CD14-positive monocyte (primary cell): ENCODE measurements at regions not wholly inside any gene's neighbourhood (a gene's known extent, or its start where the extent isn't known, plus 50 kb on each side); places are given as distances from the start of the nearest gene placed in this dataset.

Experiments used
- DNase-seq, 3 donors: peaks; one replicate each; pipeline ENCODE4 v3.0.0-alpha.2; 2011 to 2022
- H2AFZ ChIP-seq: 2 replicates; pipeline ENCODE4 v1.6.0; 2012; ENCODE audit warnings: mild to moderate bottlenecking, low read depth, low read length, inconsistent platforms; ENCODE audit not compliant: insufficient read depth, poor library complexity, severe bottlenecking
- H3K27ac ChIP-seq, 2 donors: 1 replicate in 1 of 2; 2 replicates in 1 of 2; pipeline ENCODE4 v1.5.1; 2012 to 2013; ENCODE audit warnings: low read length in 2 of 2, control low read depth in 1 of 2, inconsistent platforms in 1 of 2, low read depth in 1 of 2, mild to moderate bottlenecking in 1 of 2
- H3K27me3 ChIP-seq, 2 donors: one replicate each; pipeline versions ENCODE4 v1.6.0 to v1.6.1; 2011 to 2013; ENCODE audit warnings: low read length in 2 of 2; ENCODE audit not compliant: control insufficient read depth in 2 of 2, insufficient read depth in 2 of 2
- H3K36me3 ChIP-seq, 2 donors: replicated peaks in 1 of 2; 1 replicate in 1 of 2; 2 replicates in 1 of 2; pipeline versions ENCODE4 v1.5.1 to v1.6.1; 2012 to 2013; ENCODE audit warnings: low read length in 2 of 2, control low read depth in 1 of 2, inconsistent platforms in 1 of 2, mild to moderate bottlenecking in 1 of 2; ENCODE audit not compliant: insufficient read depth in 2 of 2, control insufficient read depth in 1 of 2
- H3K4me1 ChIP-seq, 2 donors: 1 replicate in 1 of 2; 2 replicates in 1 of 2; pipeline versions ENCODE4 v1.5.1 to v1.6.1; 2012 to 2013; ENCODE audit warnings: low read length in 2 of 2, control low read depth in 1 of 2, inconsistent platforms in 1 of 2, mild to moderate bottlenecking in 1 of 2, moderate library complexity in 1 of 2; ENCODE audit not compliant: insufficient read depth in 2 of 2, control insufficient read depth in 1 of 2
- H3K4me2 ChIP-seq: replicated peaks from 2 replicates; pipeline ENCODE3; 2012; ENCODE audit warnings: low read length, moderate library complexity, mild to moderate bottlenecking; ENCODE audit not compliant: poor library complexity, severe bottlenecking; ENCODE audit errors: extremely low read depth
- H3K4me3 ChIP-seq, 3 experiments: fragments of 200-600 bp in 1 of 3; sonication (generic) in 1 of 3; replicated peaks in 1 of 3; 1 replicate in 2 of 3; 2 replicates in 1 of 3; pipeline ENCODE4 v1.5.1; 2011 to 2013; ENCODE audit warnings: low read length in 3 of 3, mild to moderate bottlenecking in 3 of 3, control low read depth in 2 of 3, low read depth in 2 of 3, inconsistent platforms in 1 of 3, moderate library complexity in 1 of 3
- H3K79me2 ChIP-seq: 2 replicates; pipeline ENCODE4 v1.6.0; 2012; ENCODE audit warnings: mild to moderate bottlenecking, control low read depth, inconsistent platforms, low read length, moderate library complexity; ENCODE audit not compliant: insufficient read depth
- H3K9ac ChIP-seq: 2 replicates; pipeline ENCODE4 v1.6.0; 2017; ENCODE audit warnings: low read length, mild to moderate bottlenecking; ENCODE audit not compliant: insufficient read depth, poor library complexity, severe bottlenecking
- H3K9me3 ChIP-seq, 2 donors: replicated peaks in 1 of 2; 1 replicate in 1 of 2; 2 replicates in 1 of 2; pipeline versions ENCODE4 v1.5.1 to v1.6.1; 2012 to 2013; ENCODE audit warnings: low read length in 2 of 2, control low read depth in 1 of 2; ENCODE audit not compliant: control insufficient read depth in 1 of 2, insufficient read depth in 1 of 2
- H4K20me1 ChIP-seq: 2 replicates; pipeline ENCODE4 v1.6.0; 2012; ENCODE audit warnings: mild to moderate bottlenecking, low read length, control low read depth, moderate library complexity; ENCODE audit not compliant: insufficient read depth
- H3K27ac Mint-ChIP-seq, 7 donors: one replicate each; pipeline ENCODE4 v1.8.0; 2020; ENCODE audit warnings: mild to moderate bottlenecking in 7 of 7, mixed read lengths in 7 of 7, moderate library complexity in 6 of 7, inconsistent platforms in 2 of 7
- H3K27me3 Mint-ChIP-seq, 3 donors: one replicate each; pipeline ENCODE4 v1.8.0; 2021 to 2022; ENCODE audit warnings: low read depth in 3 of 3, mild to moderate bottlenecking in 3 of 3, mixed read lengths in 3 of 3, moderate library complexity in 3 of 3, inconsistent platforms in 1 of 3
- H3K36me3 Mint-ChIP-seq, 2 donors: one replicate each; pipeline ENCODE4 v1.8.0; 2020; ENCODE audit warnings: mixed read lengths in 2 of 2, inconsistent platforms in 1 of 2, mild to moderate bottlenecking in 1 of 2
- H3K4me1 Mint-ChIP-seq: one replicate; pipeline ENCODE4 v1.8.0; 2020; ENCODE audit warnings: mild to moderate bottlenecking, mixed read lengths
- H3K4me3 Mint-ChIP-seq, 2 donors: one replicate each; pipeline ENCODE4 v1.8.0; 2020; ENCODE audit warnings: mild to moderate bottlenecking in 2 of 2, mixed read lengths in 2 of 2, moderate library complexity in 1 of 2
- H3K9me3 Mint-ChIP-seq, 7 donors: one replicate each; pipeline ENCODE4 v1.8.0; 2020 to 2022; ENCODE audit warnings: mixed read lengths in 7 of 7, mild to moderate bottlenecking in 6 of 7, moderate library complexity in 6 of 7, inconsistent platforms in 2 of 7
- WGBS: methylation state at CpG from one replicate; pipeline ENCODE4 v1.1.5; 2013; ENCODE audit warnings: missing lambda C conversion rate; ENCODE audit not compliant: insufficient coverage; 5-methylcytosine and 5-hydroxymethylcytosine counted together
- intact Hi-C, 2 donors: fragments of 100-400 bp; cut with micrococcal nuclease; formaldehyde crosslinking; loops; one replicate each; pipeline versions ENCODE4 v1.15.0 to v1.15.1; 2023
- TF ChIP-seq, protein P1 (sequence below): fragments of 200-600 bp; IDR thresholded peaks from one replicate; pipeline ENCODE4 v1.8.0; 2022; ENCODE audit warnings: antibody characterized with exemption, mild to moderate bottlenecking

DNA sequence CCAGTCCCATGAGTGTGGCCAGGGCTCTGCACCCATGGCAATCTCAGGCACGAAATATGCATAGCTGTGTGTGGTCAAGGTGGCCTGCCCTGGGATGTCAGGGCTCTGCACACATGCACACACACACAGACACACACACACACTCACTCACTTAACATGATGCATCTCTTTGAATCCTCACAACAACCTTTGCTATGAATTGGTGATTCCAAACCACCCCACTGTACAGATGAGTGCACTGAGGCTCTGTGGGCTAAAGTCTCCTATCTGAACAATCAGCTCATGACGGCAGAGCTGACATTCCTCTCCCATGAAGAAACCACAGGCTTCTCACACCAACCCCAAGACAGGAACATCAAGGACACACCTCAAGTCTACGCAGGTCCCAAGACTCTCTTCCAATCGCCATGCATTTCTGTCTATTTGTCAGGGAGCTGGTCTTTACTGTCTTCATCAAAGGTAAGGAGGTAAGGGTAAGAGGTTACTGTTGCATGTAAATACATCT lies 131.6 kb downstream of the ETS2 start:
- Histone ChIP-seq H3K27me3 (no peaks in the 10 kb centered on the region), H3K4me1 (peaks cover 9 to 10% of the 10 kb centered on the region in 2 donors), H3K9me3 (no peaks in the 10 kb centered on the region), H3K9ac (no peak overlapping the region), H3K4me3 (no peak overlapping the region), H2AFZ (no peak overlapping the region), H3K36me3 (no peaks in the 10 kb centered on the region), H3K27ac (no peak overlapping the region), H3K4me2 (no peak overlapping the region), H3K79me2 (no peaks in the 10 kb centered on the region), H4K20me1 (no peaks in the 10 kb centered on the region)
- intact Hi-C loops = no loop called here
- Mint-ChIP-seq H3K4me1 (peaks cover 14% of the 10 kb centered on the region), H3K36me3 (no peaks in the 10 kb centered on the region), H3K27me3 (peaks cover 0 to 2% (median 1%) of the 10 kb centered on the region in 3 donors), H3K9me3 (peaks cover 0 to 7% (median 2%) of the 10 kb centered on the region in 7 donors), H3K4me3 (no peak overlapping the region), H3K27ac (peak overlapping the region in 1 of 7 donors; percentile 10)
- no peak for DNase-seq
- TF ChIP-seq, protein P1, sequence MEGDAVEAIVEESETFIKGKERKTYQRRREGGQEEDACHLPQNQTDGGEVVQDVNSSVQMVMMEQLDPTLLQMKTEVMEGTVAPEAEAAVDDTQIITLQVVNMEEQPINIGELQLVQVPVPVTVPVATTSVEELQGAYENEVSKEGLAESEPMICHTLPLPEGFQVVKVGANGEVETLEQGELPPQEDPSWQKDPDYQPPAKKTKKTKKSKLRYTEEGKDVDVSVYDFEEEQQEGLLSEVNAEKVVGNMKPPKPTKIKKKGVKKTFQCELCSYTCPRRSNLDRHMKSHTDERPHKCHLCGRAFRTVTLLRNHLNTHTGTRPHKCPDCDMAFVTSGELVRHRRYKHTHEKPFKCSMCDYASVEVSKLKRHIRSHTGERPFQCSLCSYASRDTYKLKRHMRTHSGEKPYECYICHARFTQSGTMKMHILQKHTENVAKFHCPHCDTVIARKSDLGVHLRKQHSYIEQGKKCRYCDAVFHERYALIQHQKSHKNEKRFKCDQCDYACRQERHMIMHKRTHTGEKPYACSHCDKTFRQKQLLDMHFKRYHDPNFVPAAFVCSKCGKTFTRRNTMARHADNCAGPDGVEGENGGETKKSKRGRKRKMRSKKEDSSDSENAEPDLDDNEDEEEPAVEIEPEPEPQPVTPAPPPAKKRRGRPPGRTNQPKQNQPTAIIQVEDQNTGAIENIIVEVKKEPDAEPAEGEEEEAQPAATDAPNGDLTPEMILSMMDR = no peak
- 76% methylated on average over 3 of the region's 4 CpGs for WGBS

DNA sequence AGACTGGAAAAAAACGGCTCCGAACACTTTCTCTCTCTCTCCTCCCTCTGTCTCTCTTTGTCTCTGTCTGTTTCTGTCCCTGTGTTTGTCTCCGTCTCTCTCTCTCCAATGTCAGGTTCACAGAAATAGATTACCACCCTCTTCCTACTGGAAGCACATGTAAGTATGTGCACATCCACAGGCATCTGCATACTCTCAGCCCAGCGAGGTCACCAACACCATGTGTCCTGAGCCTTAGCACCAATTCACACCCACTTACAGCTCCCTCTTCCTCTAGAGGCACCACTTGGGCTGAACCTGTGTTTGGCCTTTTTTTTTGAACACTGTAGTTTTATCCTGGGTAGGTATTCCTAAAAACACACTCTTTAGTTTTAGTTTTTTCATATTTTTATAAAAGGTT lies 130.5 kb downstream of the ETS2 start:
- Histone ChIP-seq H3K79me2 (no peaks in the 10 kb centered on the region), H3K9me3 (no peaks in the 10 kb centered on the region), H4K20me1 (no peaks in the 10 kb centered on the region), H3K4me2 (no peak overlapping the region), H3K27me3 (no peaks in the 10 kb centered on the region), H3K27ac (no peak overlapping the region), H3K4me3 (no peak overlapping the region), H3K9ac (no peak overlapping the region), H3K4me1 (peaks cover 20 to 21% of the 10 kb centered on the region in 2 donors), H3K36me3 (no peaks in the 10 kb centered on the region), H2AFZ (no peak overlapping the region)
- Mint-ChIP-seq H3K9me3 (peaks cover 0 to 2% (median 0%) of the 10 kb centered on the region in 7 donors), H3K4me1 (peaks cover 25% of the 10 kb centered on the region), H3K36me3 (no peaks in the 10 kb centered on the region), H3K27ac (peak overlapping the region in 1 of 7 donors; percentile 7), H3K27me3 (peaks cover 0 to 2% (median 1%) of the 10 kb centered on the region in 3 donors), H3K4me3 (no peak overlapping the region)
- TF ChIP-seq, protein P1 = no peak
- DNase-seq = no peak
- intact Hi-C loops = no loop called here
- WGBS = 95% methylated on average over 4 of the region's 4 CpGs
